Subcutaneous abdominal adipose tissue (tissue), 5 donors: ENCODE measurements at regions not wholly inside any gene's neighbourhood (a gene's known extent, or its start where the extent isn't known, plus 50 kb on each side); places are given as distances from the start of the nearest gene placed in this dataset.

Experiments used
- H3K27ac ChIP-seq: one replicate; pipeline ENCODE4 v1.7.0; 2013; ENCODE audit warnings: low read depth, mild to moderate bottlenecking, inconsistent platforms, low read length, moderate library complexity
- H3K27me3 ChIP-seq, 5 donors: one replicate each; pipeline ENCODE4 v1.7.0; 2013; ENCODE audit warnings: low read length in 5 of 5, inconsistent platforms in 1 of 5; ENCODE audit not compliant: control insufficient read depth in 5 of 5, insufficient read depth in 4 of 5
- H3K36me3 ChIP-seq, 5 donors: one replicate each; pipeline ENCODE4 v1.7.0; 2013; ENCODE audit warnings: low read length in 5 of 5; ENCODE audit not compliant: control insufficient read depth in 5 of 5, insufficient read depth in 5 of 5
- H3K4me1 ChIP-seq, 5 donors: one replicate each; pipeline ENCODE4 v1.7.0; 2013; ENCODE audit warnings: low read length in 5 of 5, mild to moderate bottlenecking in 3 of 5, moderate library complexity in 1 of 5; ENCODE audit not compliant: control insufficient read depth in 5 of 5, insufficient read depth in 5 of 5
- H3K4me3 ChIP-seq, 5 donors: one replicate each; pipeline ENCODE4 v1.7.0; 2013; ENCODE audit warnings: low read length in 5 of 5, low read depth in 1 of 5
- H3K9ac ChIP-seq, 5 donors: one replicate each; pipeline ENCODE4 v1.7.0; 2013; ENCODE audit warnings: low read length in 5 of 5, mild to moderate bottlenecking in 4 of 5, moderate library complexity in 3 of 5
- H3K9me3 ChIP-seq, 5 donors: one replicate each; pipeline ENCODE4 v1.7.0; 2013; ENCODE audit warnings: low read length in 5 of 5; ENCODE audit not compliant: control insufficient read depth in 5 of 5
- donor health status: healthy.
- donor health status: healthy.
- donor health status: healthy.
- donor health status: healthy.
- donor health status: healthy.

DNA sequence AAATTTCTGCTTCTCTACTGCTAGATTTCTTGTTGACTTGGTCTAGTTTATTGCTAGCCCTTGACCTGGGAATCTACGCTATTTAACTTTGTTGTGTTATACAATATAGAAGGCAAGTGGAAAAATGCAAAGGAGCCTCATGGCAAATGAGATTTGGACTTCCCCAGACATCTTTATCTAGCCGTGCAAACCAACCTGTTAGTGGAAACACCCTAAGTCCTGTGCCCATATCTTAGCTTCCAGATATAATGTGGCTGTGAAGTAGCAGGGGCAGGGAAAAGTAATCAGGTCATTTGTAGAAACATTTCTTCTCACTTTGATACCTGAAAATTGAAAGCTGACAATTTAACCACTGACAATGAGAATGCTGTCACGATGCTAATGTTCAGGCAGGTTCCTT is 90.7 kb upstream of the ATP2B1 start:
- Histone ChIP-seq H3K9ac (no peak overlapping the region), H3K36me3 (no peaks in the 10 kb centered on the region), H3K4me1 (no peaks in the 10 kb centered on the region), H3K4me3 (no peak overlapping the region), H3K9me3 (no peaks in the 10 kb centered on the region), H3K27me3 (no peaks in the 10 kb centered on the region), H3K27ac (no peak overlapping the region)

DNA sequence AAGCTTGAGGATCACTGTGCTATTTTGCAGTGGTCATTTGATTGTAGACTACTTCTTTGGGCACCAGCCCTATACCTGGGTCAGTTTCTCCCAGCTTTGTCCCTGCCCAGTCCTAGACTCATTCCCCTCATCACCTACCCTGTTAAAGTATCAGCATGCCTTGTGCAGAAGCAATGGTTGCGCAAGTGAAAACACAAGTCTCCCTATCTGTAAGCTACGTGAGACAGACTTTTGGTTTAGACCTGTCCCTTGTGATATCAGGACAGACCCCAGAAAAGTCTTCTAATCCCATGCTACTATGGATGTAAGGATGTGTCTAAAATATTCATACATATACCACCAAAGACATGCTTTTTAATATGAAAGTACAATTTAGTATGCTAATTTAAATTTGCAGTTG is 88.8 kb upstream of the ATP2B1 start:
- Histone ChIP-seq H3K27ac (no peak overlapping the region), H3K36me3 (peaks cover 0 to 2% (median 0%) of the 10 kb centered on the region in 5 donors), H3K27me3 (no peaks in the 10 kb centered on the region), H3K4me1 (no peaks in the 10 kb centered on the region), H3K4me3 (no peak overlapping the region), H3K9ac (no peak overlapping the region), H3K9me3 (no peaks in the 10 kb centered on the region)

DNA sequence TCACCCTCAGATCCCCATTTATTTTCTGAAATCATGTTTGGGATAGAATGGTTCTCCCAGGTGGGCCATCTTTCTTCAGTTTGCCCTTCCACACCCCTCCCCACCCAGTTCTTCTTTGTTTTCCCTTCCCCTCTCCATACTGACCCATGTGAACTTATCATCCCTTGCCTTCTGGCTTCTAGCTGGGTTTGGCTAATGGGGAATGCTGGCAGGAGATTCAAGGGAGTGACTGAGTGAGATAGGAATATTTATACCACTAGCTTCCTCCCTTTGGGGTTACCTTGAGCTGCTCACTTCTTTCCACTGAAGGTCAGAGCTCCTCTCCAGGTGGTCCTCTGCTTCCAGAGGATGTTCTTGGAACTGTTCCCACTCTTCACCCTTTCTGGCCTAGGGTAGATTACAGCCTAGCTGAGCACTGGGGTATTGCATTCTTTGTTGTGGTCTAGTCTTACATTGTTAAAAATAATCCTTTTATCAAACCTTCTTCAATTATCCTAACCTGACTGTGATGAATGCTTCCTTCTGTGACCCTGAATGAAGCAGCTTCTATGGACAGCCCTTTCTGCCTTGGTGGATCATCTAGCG is 88.3 kb upstream of the ATP2B1 start:
- Histone ChIP-seq H3K36me3 (peaks cover 0 to 2% (median 0%) of the 10 kb centered on the region in 5 donors), H3K27ac (no peak overlapping the region), H3K4me3 (no peak overlapping the region)

DNA sequence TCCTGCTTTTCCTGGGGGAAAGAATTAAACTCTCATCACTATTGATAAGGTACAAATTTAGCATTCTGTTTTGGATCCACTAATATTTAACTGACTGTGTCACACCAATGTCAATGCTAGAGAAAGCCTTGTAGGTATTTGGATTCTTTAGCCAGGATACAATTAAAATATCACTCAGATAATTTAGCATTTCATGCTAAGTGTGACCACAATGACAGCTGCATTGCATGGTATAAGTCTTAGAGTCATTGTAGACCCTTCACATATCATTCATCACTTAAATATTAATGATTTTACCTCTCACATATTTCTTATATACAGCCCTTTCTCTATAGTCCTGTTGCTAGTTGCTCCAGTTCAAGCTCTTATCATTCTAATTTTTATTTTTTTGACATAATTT is 85.3 kb upstream of the ATP2B1 start:
- no peaks in the 10 kb centered on the region for H3K27me3 ChIP-seq
- no peak overlapping the region for H3K9ac ChIP-seq
- peaks cover 0 to 5% (median 0%) of the 10 kb centered on the region in 5 donors for H3K9me3 ChIP-seq
- no peaks in the 10 kb centered on the region for H3K4me1 ChIP-seq
- peaks cover 0 to 2% (median 0%) of the 10 kb centered on the region in 5 donors for H3K36me3 ChIP-seq
- no peak overlapping the region for H3K27ac ChIP-seq
- H3K4me3 ChIP-seq = no peak overlapping the region

More for the DNA sequence above, 88.3 kb upstream of the ATP2B1 start:
- no peaks in the 10 kb centered on the region for H3K4me1 ChIP-seq
- no peaks in the 10 kb centered on the region for H3K9me3 ChIP-seq
- no peaks in the 10 kb centered on the region for H3K27me3 ChIP-seq
- H3K9ac ChIP-seq = no peak overlapping the region

DNA sequence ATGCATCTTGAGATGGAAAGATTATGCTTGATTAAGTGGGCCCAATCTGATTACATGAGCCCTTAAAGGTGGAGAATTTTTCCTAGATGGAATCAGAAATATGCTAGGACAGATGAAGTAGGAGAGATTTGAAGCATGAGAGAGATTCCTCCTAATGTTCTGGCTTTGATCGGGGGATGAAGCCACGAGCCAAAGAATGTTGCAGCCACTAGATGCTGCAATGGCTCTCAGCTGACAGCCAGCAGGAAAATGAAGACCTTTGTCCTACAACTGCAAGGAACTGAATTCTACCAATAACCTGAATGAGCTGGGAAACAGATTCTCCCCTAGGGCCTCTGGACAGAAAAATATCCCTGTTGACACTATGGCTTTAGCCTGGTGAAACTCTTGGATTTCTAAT is 82.6 kb upstream of the ATP2B1 start:
- Histone ChIP-seq H3K27me3 (no peaks in the 10 kb centered on the region), H3K9me3 (peaks cover 0 to 11% (median 5%) of the 10 kb centered on the region in 5 donors), H3K4me1 (no peaks in the 10 kb centered on the region), H3K4me3 (no peak overlapping the region), H3K27ac (no peak overlapping the region), H3K36me3 (peaks cover 0 to 2% (median 0%) of the 10 kb centered on the region in 5 donors), H3K9ac (no peak overlapping the region)

DNA sequence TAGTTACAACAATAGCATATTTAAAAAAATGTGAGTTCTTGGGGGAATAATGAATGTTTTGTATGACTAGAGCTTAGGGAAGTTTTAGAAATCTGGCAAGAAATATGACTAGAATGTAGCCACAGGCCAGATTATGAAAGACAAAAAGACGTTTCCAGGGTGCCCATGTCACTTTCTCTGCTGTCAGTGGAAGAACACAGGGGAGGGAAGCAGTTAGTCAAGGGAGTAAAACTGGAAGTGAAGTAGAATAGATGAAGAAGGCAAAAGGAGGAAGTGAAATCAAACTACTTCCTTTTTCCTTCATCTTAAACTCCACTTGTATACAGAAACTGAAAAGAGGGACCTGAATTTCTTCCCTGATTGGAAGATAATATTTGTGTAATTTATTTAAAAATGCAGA is 81.2 kb upstream of the ATP2B1 start:
- H3K4me1 ChIP-seq = no peaks in the 10 kb centered on the region
- no peaks in the 10 kb centered on the region for H3K27me3 ChIP-seq
- H3K36me3 ChIP-seq = peaks cover 0 to 2% (median 0%) of the 10 kb centered on the region in 5 donors
- peaks cover 0 to 12% (median 5%) of the 10 kb centered on the region in 5 donors for H3K9me3 ChIP-seq
- no peak overlapping the region for H3K9ac ChIP-seq
- H3K27ac ChIP-seq = no peak overlapping the region
- no peak overlapping the region for H3K4me3 ChIP-seq

DNA sequence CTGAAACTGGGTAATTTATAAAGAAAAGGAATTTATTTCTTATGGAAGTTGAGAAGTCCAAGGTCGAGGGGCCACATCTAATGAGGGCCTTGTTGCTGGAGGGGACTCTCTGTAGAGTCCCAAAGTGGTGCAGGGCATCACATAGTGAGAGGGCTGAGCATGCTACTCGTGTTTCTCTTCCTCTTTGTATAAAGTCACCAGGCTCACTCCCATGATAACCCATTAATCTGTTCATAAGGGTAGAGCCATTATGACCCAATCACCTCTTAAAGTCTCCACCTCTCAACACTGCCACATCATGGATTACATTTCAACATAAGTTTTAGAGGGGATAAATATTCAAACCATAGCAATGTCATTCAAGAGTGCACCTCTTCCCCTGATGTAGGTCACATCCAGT is 79.1 kb upstream of the ATP2B1 start:
- Histone ChIP-seq H3K9ac (no peak overlapping the region), H3K27me3 (no peaks in the 10 kb centered on the region), H3K36me3 (no peaks in the 10 kb centered on the region), H3K4me1 (peaks cover 0 to 6% (median 0%) of the 10 kb centered on the region in 5 donors), H3K27ac (no peak overlapping the region), H3K4me3 (no peak overlapping the region), H3K9me3 (peaks cover 0 to 12% (median 5%) of the 10 kb centered on the region in 5 donors)

DNA sequence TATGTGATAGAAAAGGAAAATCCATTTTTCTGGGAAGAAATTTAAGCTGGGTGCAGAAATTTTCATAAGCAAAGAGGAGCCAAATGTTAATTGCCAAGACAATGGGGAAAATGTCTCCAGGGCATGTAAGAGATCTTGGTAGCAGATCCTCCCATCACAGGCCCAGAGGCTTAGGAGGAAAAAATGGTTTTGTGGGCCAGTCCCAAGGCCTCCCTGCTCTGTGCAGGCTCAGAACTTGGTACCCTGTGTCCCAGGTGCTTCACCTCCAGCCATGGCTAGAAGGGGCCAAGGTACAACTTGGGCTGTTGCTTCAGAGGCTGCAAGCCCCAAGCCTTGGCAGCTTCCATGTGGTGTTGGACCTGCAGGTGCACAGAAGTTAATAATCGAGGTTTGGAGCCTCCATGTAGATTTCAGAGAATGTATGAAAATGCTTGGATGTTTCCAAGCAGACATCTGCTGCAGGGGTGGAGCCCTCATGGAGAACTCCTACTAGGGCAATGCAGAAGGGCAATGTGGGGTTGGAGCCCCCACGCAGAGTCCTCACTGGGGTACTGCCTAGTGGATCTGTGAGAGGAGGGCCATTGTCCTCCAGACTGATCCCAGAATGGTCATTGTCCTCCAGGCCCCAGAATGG is 77.7 kb upstream of the ATP2B1 start:
- H3K36me3 ChIP-seq = no peaks in the 10 kb centered on the region
- H3K4me1 ChIP-seq = peaks cover 0 to 6% (median 0%) of the 10 kb centered on the region in 5 donors
- no peak overlapping the region for H3K9ac ChIP-seq
- no peaks in the 10 kb centered on the region for H3K27me3 ChIP-seq
- H3K27ac ChIP-seq = no peak overlapping the region
- H3K9me3 ChIP-seq = peaks cover 0 to 10% (median 4%) of the 10 kb centered on the region in 5 donors
- H3K4me3 ChIP-seq = no peak overlapping the region

DNA sequence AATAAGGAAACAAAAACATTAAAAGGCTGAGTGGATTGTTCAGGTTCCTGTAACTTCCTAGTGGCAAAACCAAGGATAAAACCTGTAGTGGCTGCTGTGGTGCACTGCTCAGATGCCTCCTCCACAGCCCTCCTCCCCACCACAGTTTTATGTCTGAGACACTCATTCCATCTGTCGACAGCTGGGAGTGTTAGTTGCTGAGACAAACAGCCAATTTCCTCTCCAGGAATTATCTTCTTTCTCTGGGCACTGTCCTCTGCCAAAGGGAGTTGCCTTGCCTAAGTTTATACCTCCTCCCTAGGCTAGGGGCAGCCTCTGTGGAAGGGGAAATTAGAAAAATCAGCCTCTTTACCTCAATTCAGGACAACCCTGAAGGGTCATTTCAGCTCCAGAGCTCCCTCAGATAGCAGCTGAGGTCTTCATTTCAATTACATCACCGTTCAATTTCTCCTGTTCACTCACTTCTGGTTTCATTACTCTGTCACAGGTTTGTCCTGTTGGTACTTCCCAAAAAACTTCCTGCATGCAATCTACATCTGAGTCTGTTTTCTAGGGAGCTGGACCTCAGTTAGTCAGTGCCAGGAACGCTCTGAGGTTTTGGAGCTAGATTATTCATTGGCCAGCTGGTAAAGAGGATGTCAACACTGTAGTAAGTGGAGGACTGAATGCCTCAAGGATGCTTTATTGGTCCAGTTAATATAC is 74.9 kb upstream of the ATP2B1 start:
- H3K9ac ChIP-seq = no peak overlapping the region
- H3K27ac ChIP-seq = no peak overlapping the region
- H3K36me3 ChIP-seq = no peaks in the 10 kb centered on the region
- H3K4me3 ChIP-seq = no peak overlapping the region
- peaks cover 0 to 6% (median 0%) of the 10 kb centered on the region in 5 donors for H3K4me1 ChIP-seq
- peaks cover 0 to 8% (median 4%) of the 10 kb centered on the region in 5 donors for H3K9me3 ChIP-seq
- H3K27me3 ChIP-seq = no peaks in the 10 kb centered on the region

DNA sequence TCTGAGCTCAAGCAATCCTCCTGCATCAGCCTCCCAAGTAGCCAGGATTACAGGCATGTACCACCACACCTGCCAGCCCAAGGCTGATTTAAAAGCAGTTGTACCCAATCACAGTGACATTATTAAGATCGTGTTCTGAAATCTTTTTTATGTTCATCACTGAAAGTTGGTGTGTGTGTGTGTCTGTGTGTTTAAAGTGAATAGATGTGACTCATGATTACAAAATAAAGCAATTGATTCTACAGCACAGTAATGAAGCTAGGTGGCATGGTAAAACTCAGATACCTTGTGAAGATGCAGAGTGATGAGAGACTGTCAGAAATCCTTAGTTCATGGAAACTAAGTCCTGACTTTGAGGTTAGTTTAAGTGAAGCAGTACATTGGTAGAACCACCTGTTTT is 74.2 kb upstream of the ATP2B1 start:
- peaks cover 0 to 6% (median 0%) of the 10 kb centered on the region in 5 donors for H3K4me1 ChIP-seq
- H3K9ac ChIP-seq = no peak overlapping the region
- peaks cover 0 to 8% (median 4%) of the 10 kb centered on the region in 5 donors for H3K9me3 ChIP-seq
- H3K36me3 ChIP-seq = no peaks in the 10 kb centered on the region
- no peak overlapping the region for H3K4me3 ChIP-seq
- no peaks in the 10 kb centered on the region for H3K27me3 ChIP-seq
- H3K27ac ChIP-seq = no peak overlapping the region
